ENCODE measurements at regions not wholly inside any gene's neighbourhood (a gene's known extent, or its start where the extent isn't known, plus 50 kb on each side); places are given as distances from the start of the nearest gene placed in this dataset.
A peak's percentile ranks its signal among the peaks of the same experiment; 100 is the strongest.
"Not testable (repeated sequence)": the region's sequence is repeated elsewhere in the genome, so short reads cannot be mapped to it uniquely, and the experiment has no call there.

- not testable (repeated sequence) for DNase-seq
Observed at GRCh38 chr1:9469882-9470281, 69.4 kb upstream of the SLC25A33 start.

GRCh38 chr1:9471679-9472078, 67.6 kb upstream of the SLC25A33 start:
- DNase-seq, result no peak

- no peak for DNase-seq
Observed at GRCh38 chr1:9472386-9473031, 66.8 kb upstream of the SLC25A33 start.

- DNase-seq, result peak; percentile 27
Observed at GRCh38 chr1:9473032-9473807, 66.0 kb upstream of the SLC25A33 start.

GRCh38 chr1:9475061-9475627, 64.1 kb upstream of the SLC25A33 start:
- DNase-seq, result no peak

GRCh38 chr1:9476790-9477463, 62.3 kb upstream of the SLC25A33 start:
- DNase-seq, result no peak

- no peak for DNase-seq
Observed at GRCh38 chr1:9477535-9477934, 61.7 kb upstream of the SLC25A33 start.

- DNase-seq, result no peak
Observed at GRCh38 chr1:9478021-9478420, 61.2 kb upstream of the SLC25A33 start.

- DNase-seq, result peak; percentile 37
Observed at GRCh38 chr1:9481048-9481447, 58.2 kb upstream of the SLC25A33 start.

GRCh38 chr1:9482403-9482802, 56.9 kb upstream of the SLC25A33 start:
- no peak for DNase-seq

- peak; percentile 21 for DNase-seq
Observed at GRCh38 chr1:9482816-9483572, 56.3 kb upstream of the SLC25A33 start.

GRCh38 chr1:9486466-9487140, 52.7 kb upstream of the SLC25A33 start:
- no peak for DNase-seq
